ENCODE measurements at regions not wholly inside any gene's neighbourhood (a gene's known extent, or its start where the extent isn't known, plus 50 kb on each side); places are given as distances from the start of the nearest gene placed in this dataset.
A peak's percentile ranks its signal among the peaks of the same experiment; 100 is the strongest.

DNA sequence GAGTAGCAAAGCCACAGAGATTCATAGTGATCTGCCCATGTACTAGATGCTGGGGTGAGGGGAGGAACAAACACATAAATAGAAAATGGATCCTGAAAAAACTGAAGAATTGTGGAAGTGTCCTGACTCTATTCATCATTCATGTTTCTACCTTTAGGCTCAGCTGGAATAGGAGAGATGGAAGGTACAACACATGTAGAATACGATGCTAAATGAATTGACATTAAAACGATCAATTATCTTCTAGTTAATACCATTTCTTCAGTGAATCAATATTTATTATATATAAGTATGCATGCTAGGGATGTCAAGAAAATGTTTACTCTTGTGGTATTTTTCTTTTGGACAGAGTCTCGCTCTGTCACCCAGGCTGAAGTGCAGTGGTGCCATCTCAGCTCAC, 159.1 kb downstream of the IRS1 start:
- Histone ChIP-seq H3K9me3 (ENCODE audit: control insufficient read depth in 2 of 2, low read length in 2 of 2) (peaks cover 0 to 5% of the 10 kb centered on the region in 2 donors), H3K4me1 (ENCODE audit: control insufficient read depth, insufficient read depth, low read length) (peaks cover 9% of the 10 kb centered on the region), H3K36me3 (ENCODE audit: control insufficient read depth in 2 of 2, insufficient read depth in 2 of 2, low read length in 2 of 2) (no peaks in the 10 kb centered on the region), H3K4me3 (ENCODE audit: low read length in 2 of 2) (no peak overlapping the region), H3K27ac (ENCODE audit: low read length) (no peak overlapping the region), H3K9ac (ENCODE audit: low read length in 2 of 2) (no peak overlapping the region), H3K27me3 (ENCODE audit: control insufficient read depth in 1 of 2, insufficient read depth in 2 of 2, low read length in 2 of 2) (no peaks in the 10 kb centered on the region)

DNA sequence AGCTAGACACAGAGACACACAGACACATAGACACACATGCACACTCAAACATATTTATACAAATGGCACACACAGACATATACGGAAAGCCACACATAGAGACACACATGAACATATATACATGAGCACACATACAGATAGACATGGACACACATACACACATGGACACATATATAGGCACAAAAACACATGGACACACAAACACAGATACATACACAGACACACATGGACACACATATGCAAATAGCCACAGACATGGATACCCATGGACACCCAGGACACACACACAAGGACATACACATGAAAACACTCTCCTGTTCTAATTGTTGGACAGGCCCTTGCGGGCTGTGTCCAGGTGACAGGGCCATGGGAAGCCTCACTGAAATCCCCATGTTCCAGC, 160.1 kb downstream of the IRS1 start:
- H3K9ac ChIP-seq (ENCODE audit: low read length in 2 of 2) = no peak overlapping the region
- H3K27me3 ChIP-seq (ENCODE audit: control insufficient read depth in 1 of 2, insufficient read depth in 2 of 2, low read length in 2 of 2) = no peaks in the 10 kb centered on the region
- H3K4me1 ChIP-seq (ENCODE audit: control insufficient read depth, insufficient read depth, low read length) = peaks cover 8% of the 10 kb centered on the region
- H3K9me3 ChIP-seq (ENCODE audit: control insufficient read depth in 2 of 2, low read length in 2 of 2) = peaks cover 0 to 5% of the 10 kb centered on the region in 2 donors
- no peaks in the 10 kb centered on the region for H3K36me3 ChIP-seq (ENCODE audit: control insufficient read depth in 2 of 2, insufficient read depth in 2 of 2, low read length in 2 of 2)
- no peak overlapping the region for H3K27ac ChIP-seq (ENCODE audit: low read length)
- H3K4me3 ChIP-seq (ENCODE audit: low read length in 2 of 2) = no peak overlapping the region

DNA sequence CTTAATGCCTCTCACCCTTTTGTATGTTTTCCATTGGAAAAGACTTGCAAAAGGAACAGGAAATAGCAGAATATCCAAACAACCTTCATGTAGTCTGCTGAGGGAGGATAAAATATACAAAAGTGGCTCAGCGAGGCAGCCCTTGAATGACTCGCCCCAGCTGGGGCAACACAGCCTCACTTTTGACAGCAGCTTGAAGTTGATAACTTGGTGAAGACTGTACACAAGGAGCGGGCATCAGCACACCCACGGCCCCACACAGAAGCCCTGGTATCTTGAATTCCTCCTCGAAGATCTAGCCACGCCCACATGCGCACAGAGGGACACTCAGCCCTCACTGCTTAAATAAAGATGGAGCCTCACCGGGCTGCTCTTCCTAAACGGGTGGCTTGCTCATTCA, 161.0 kb downstream of the IRS1 start:
- Histone ChIP-seq H3K9ac (ENCODE audit: low read length in 2 of 2) (no peak overlapping the region), H3K9me3 (ENCODE audit: control insufficient read depth in 2 of 2, low read length in 2 of 2) (peaks cover 0 to 5% of the 10 kb centered on the region in 2 donors), H3K27me3 (ENCODE audit: control insufficient read depth in 1 of 2, insufficient read depth in 2 of 2, low read length in 2 of 2) (no peaks in the 10 kb centered on the region), H3K27ac (ENCODE audit: low read length) (no peak overlapping the region), H3K36me3 (ENCODE audit: control insufficient read depth in 2 of 2, insufficient read depth in 2 of 2, low read length in 2 of 2) (no peaks in the 10 kb centered on the region), H3K4me3 (ENCODE audit: low read length in 2 of 2) (no peak overlapping the region), H3K4me1 (ENCODE audit: control insufficient read depth, insufficient read depth, low read length) (no peaks in the 10 kb centered on the region)

- no peak overlapping the region for H3K27ac ChIP-seq (ENCODE audit: low read length)
- H3K9me3 ChIP-seq (ENCODE audit: control insufficient read depth in 2 of 2, low read length in 2 of 2) = peaks cover 0 to 5% of the 10 kb centered on the region in 2 donors
- H3K4me3 ChIP-seq (ENCODE audit: low read length in 2 of 2) = no peak overlapping the region
- H3K36me3 ChIP-seq (ENCODE audit: control insufficient read depth in 2 of 2, insufficient read depth in 2 of 2, low read length in 2 of 2) = no peaks in the 10 kb centered on the region
- H3K9ac ChIP-seq (ENCODE audit: low read length in 2 of 2) = no peak overlapping the region
- peaks cover 1% of the 10 kb centered on the region for H3K4me1 ChIP-seq (ENCODE audit: control insufficient read depth, insufficient read depth, low read length)
- H3K27me3 ChIP-seq (ENCODE audit: control insufficient read depth in 1 of 2, insufficient read depth in 2 of 2, low read length in 2 of 2) = no peaks in the 10 kb centered on the region
Measured at GRCh38 chr2:226637383-226637782, 162.2 kb downstream of the IRS1 start.

DNA sequence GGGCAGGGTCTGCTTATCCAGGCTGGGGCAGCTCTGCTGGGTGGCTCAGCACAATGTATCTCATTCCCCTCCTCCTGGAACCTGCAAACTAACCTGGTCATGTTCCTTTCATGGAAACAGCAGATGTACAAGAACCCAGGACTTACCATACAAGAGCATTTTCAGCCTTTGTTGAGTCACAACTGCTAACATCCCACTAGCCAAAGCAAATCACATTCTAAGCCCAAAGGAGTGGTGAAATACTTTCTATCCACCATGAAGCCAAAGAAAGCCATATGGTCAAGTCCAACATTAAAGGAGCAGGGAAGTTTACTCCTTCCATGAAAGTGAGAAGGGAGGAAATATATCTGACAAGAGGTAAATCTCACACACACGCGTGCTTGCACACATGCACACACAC, 163.0 kb downstream of the IRS1 start:
- Histone ChIP-seq H3K27ac (ENCODE audit: low read length) (no peak overlapping the region), H3K27me3 (ENCODE audit: control insufficient read depth in 1 of 2, insufficient read depth in 2 of 2, low read length in 2 of 2) (no peaks in the 10 kb centered on the region), H3K36me3 (ENCODE audit: control insufficient read depth in 2 of 2, insufficient read depth in 2 of 2, low read length in 2 of 2) (no peaks in the 10 kb centered on the region)

DNA sequence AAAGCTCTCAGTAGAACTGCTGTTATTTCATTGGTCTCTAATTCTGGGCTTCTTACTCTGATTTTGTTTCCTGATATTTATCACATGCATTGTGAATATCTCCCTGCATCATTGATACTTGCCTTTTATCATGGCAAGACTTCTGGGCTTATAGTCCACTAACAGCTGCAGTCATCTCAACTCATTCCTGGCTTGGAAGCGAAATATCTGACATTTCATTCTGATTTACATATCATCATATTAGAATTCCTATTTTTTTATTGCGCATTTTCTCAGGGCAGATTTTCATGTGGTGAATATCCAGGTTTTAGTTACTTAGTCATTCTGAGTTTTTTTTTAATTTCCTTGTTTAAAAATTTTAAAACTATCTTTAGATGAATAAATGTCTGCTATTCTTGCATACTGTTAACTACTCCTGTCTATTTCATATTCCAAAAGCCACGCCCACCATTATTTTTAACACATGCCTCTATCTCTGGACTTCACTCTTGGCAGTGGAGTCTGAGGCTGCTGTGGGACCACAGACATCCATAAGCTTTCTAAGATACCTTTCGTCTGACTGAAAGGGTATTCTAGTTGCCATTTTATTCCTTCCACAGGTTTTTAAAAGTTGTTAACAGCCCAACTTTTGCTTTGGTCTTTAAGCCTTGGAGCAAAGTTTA, 164.5 kb downstream of the IRS1 start:
- H3K9me3 ChIP-seq (ENCODE audit: control insufficient read depth in 2 of 2, low read length in 2 of 2) = peaks cover 0 to under 1% of the 10 kb centered on the region in 2 donors
- H3K27me3 ChIP-seq (ENCODE audit: control insufficient read depth in 1 of 2, insufficient read depth in 2 of 2, low read length in 2 of 2) = no peaks in the 10 kb centered on the region
- H3K9ac ChIP-seq (ENCODE audit: low read length in 2 of 2) = no peak overlapping the region
- no peak overlapping the region for H3K27ac ChIP-seq (ENCODE audit: low read length)
- no peak overlapping the region for H3K4me3 ChIP-seq (ENCODE audit: low read length in 2 of 2)
- H3K36me3 ChIP-seq (ENCODE audit: control insufficient read depth in 2 of 2, insufficient read depth in 2 of 2, low read length in 2 of 2) = no peaks in the 10 kb centered on the region
- H3K4me1 ChIP-seq (ENCODE audit: control insufficient read depth, insufficient read depth, low read length) = peaks cover 14% of the 10 kb centered on the region

More for the DNA sequence above, 163.0 kb downstream of the IRS1 start:
- no peak overlapping the region for H3K4me3 ChIP-seq (ENCODE audit: low read length in 2 of 2)
- no peak overlapping the region for H3K9ac ChIP-seq (ENCODE audit: low read length in 2 of 2)
- H3K4me1 ChIP-seq (ENCODE audit: control insufficient read depth, insufficient read depth, low read length) = peaks cover 4% of the 10 kb centered on the region
- H3K9me3 ChIP-seq (ENCODE audit: control insufficient read depth in 2 of 2, low read length in 2 of 2) = peaks cover 0 to 5% of the 10 kb centered on the region in 2 donors

DNA sequence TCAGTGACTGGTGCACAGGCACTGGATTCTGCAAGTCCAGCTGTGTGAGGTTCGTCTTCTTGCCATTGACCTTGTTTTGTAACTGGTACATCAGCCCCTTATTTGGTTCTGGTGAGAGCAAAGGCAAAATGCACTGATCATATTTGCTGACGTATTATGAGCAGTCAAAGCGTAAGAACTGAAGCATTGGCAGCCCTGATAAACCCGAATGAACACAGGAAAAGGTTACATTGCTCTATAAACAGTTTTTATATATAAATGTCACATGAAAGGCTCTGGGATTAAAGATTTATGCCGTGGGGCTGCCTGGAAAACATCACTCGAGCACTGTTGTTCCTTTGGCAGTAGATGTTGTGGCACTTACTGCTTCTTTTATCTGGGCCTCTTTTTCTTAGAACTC, 167.9 kb downstream of the IRS1 start:
- peak overlapping the region in 1 of 2 donors; percentile 37 for H3K9ac ChIP-seq (ENCODE audit: low read length in 2 of 2)
- no peaks in the 10 kb centered on the region for H3K27me3 ChIP-seq (ENCODE audit: control insufficient read depth in 1 of 2, insufficient read depth in 2 of 2, low read length in 2 of 2)
- H3K9me3 ChIP-seq (ENCODE audit: control insufficient read depth in 2 of 2, low read length in 2 of 2) = no peaks in the 10 kb centered on the region
- peaks cover 14% of the 10 kb centered on the region for H3K4me1 ChIP-seq (ENCODE audit: control insufficient read depth, insufficient read depth, low read length)
- no peak overlapping the region for H3K4me3 ChIP-seq (ENCODE audit: low read length in 2 of 2)
- no peaks in the 10 kb centered on the region for H3K36me3 ChIP-seq (ENCODE audit: control insufficient read depth in 2 of 2, insufficient read depth in 2 of 2, low read length in 2 of 2)
- H3K27ac ChIP-seq (ENCODE audit: low read length) = peak overlapping the region; percentile 73

- H3K9ac ChIP-seq (ENCODE audit: low read length in 2 of 2) = peak overlapping the region in 1 of 2 donors; percentile 37
- H3K27ac ChIP-seq (ENCODE audit: low read length) = peak overlapping the region; percentile 73
Measured at GRCh38 chr2:226631187-226631586, 168.4 kb downstream of the IRS1 start.

GRCh38 chr2:226625946-226626345, 173.7 kb downstream of the IRS1 start:
- H3K9ac ChIP-seq (ENCODE audit: low read length in 2 of 2) = no peak overlapping the region
- H3K4me3 ChIP-seq (ENCODE audit: low read length in 2 of 2) = no peak overlapping the region

More at GRCh38 chr2:226631187-226631586, 168.4 kb downstream of the IRS1 start:
- Histone ChIP-seq H3K27me3 (ENCODE audit: control insufficient read depth in 1 of 2, insufficient read depth in 2 of 2, low read length in 2 of 2) (no peaks in the 10 kb centered on the region), H3K36me3 (ENCODE audit: control insufficient read depth in 2 of 2, insufficient read depth in 2 of 2, low read length in 2 of 2) (no peaks in the 10 kb centered on the region), H3K4me3 (ENCODE audit: low read length in 2 of 2) (no peak overlapping the region), H3K4me1 (ENCODE audit: control insufficient read depth, insufficient read depth, low read length) (peaks cover 14% of the 10 kb centered on the region), H3K9me3 (ENCODE audit: control insufficient read depth in 2 of 2, low read length in 2 of 2) (no peaks in the 10 kb centered on the region)

DNA sequence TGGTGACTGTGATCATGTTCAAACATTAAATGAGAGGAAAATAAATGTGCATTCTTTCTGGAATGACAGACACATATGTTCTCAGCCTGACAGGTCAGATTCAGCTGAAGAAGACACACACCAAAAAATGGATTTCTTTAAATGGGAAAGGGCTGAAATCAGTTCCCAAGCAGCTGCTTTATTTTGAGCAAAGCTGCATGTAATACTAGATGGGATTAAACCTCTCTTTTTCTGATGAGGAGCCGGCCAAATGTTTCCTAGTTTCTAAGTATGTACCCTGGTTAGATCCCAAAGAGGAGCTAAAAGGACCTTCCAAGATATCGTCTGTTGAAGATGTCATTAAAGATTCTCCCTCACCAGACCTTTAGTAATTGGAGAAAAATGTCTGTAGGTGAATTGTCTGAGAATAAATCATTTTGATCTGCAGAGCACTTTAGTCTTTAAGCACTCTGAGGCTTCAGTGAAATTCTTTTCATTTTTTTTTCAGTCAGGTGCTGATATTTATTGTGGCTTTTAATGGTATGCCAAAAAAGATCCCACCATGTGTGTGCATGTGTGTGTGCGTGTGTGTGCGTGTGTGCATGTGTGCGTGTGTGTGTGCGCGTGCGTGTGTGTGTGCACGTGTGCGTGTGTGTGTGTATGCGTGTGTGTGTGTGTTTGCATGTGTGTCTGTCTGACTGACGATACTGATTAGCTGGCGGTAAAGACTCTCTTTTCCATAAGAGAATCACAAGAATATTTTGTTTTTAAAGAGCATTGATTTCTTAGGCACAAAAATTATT, 175.8 kb downstream of the IRS1 start:
- no peaks in the 10 kb centered on the region for H3K9me3 ChIP-seq (ENCODE audit: control insufficient read depth in 2 of 2, low read length in 2 of 2)
- no peaks in the 10 kb centered on the region for H3K36me3 ChIP-seq (ENCODE audit: control insufficient read depth in 2 of 2, insufficient read depth in 2 of 2, low read length in 2 of 2)
- no peaks in the 10 kb centered on the region for H3K27me3 ChIP-seq (ENCODE audit: control insufficient read depth in 1 of 2, insufficient read depth in 2 of 2, low read length in 2 of 2)
- H3K27ac ChIP-seq (ENCODE audit: low read length) = no peak overlapping the region
- no peak overlapping the region for H3K9ac ChIP-seq (ENCODE audit: low read length in 2 of 2)
- no peak overlapping the region for H3K4me3 ChIP-seq (ENCODE audit: low read length in 2 of 2)
- no peaks in the 10 kb centered on the region for H3K4me1 ChIP-seq (ENCODE audit: control insufficient read depth, insufficient read depth, low read length)

More at GRCh38 chr2:226625946-226626345, 173.7 kb downstream of the IRS1 start:
- H3K27ac ChIP-seq (ENCODE audit: low read length) = no peak overlapping the region
- H3K27me3 ChIP-seq (ENCODE audit: control insufficient read depth in 1 of 2, insufficient read depth in 2 of 2, low read length in 2 of 2) = no peaks in the 10 kb centered on the region
- no peaks in the 10 kb centered on the region for H3K36me3 ChIP-seq (ENCODE audit: control insufficient read depth in 2 of 2, insufficient read depth in 2 of 2, low read length in 2 of 2)
- H3K4me1 ChIP-seq (ENCODE audit: control insufficient read depth, insufficient read depth, low read length) = peaks cover 4% of the 10 kb centered on the region
- no peaks in the 10 kb centered on the region for H3K9me3 ChIP-seq (ENCODE audit: control insufficient read depth in 2 of 2, low read length in 2 of 2)

- H3K27ac ChIP-seq (ENCODE audit: low read length) = no peak overlapping the region
- H3K9ac ChIP-seq (ENCODE audit: low read length in 2 of 2) = no peak overlapping the region
- no peak overlapping the region for H3K4me3 ChIP-seq (ENCODE audit: low read length in 2 of 2)
- no peaks in the 10 kb centered on the region for H3K9me3 ChIP-seq (ENCODE audit: control insufficient read depth in 2 of 2, low read length in 2 of 2)
- no peaks in the 10 kb centered on the region for H3K36me3 ChIP-seq (ENCODE audit: control insufficient read depth in 2 of 2, insufficient read depth in 2 of 2, low read length in 2 of 2)
- no peaks in the 10 kb centered on the region for H3K4me1 ChIP-seq (ENCODE audit: control insufficient read depth, insufficient read depth, low read length)
- H3K27me3 ChIP-seq (ENCODE audit: control insufficient read depth in 1 of 2, insufficient read depth in 2 of 2, low read length in 2 of 2) = no peaks in the 10 kb centered on the region
Measured at GRCh38 chr2:226622484-226622883, 177.1 kb downstream of the IRS1 start.
